ENCODE measurements at regions not wholly inside any gene's neighbourhood (a gene's known extent, or its start where the extent isn't known, plus 50 kb on each side); places are given as distances from the start of the nearest gene placed in this dataset.
"Not testable (repeated sequence)": the region's sequence is repeated elsewhere in the genome, so short reads cannot be mapped to it uniquely, and the experiment has no call there.

GRCh38 chr1:120634816-120635806 lies 88.6 kb upstream of the NBPF26 start:
- not testable (repeated sequence) for DNase-seq (ENCODE audit: low read depth in 2 of 2); H3K4me3 ChIP-seq (replicated peaks in 1 of 2; ENCODE audit: low read depth in 2 of 2, low read length in 2 of 2)

GRCh38 chr1:120640261-120641013 lies 83.3 kb upstream of the NBPF26 start:
- not testable (repeated sequence) for H3K4me3 ChIP-seq (replicated peaks in 1 of 2; ENCODE audit: low read depth in 2 of 2, low read length in 2 of 2); DNase-seq (ENCODE audit: low read depth in 2 of 2)

- not testable (repeated sequence) for H3K4me3 ChIP-seq (replicated peaks in 1 of 2; ENCODE audit: low read depth in 2 of 2, low read length in 2 of 2); DNase-seq (ENCODE audit: low read depth in 2 of 2)
Measured at GRCh38 chr1:120641014-120641302, 82.8 kb upstream of the NBPF26 start.

- H3K4me3 ChIP-seq (replicated peaks in 1 of 2; ENCODE audit: low read depth in 2 of 2, low read length in 2 of 2); DNase-seq (ENCODE audit: low read depth in 2 of 2): not testable (repeated sequence)
Measured at GRCh38 chr1:120647182-120647581, 76.6 kb upstream of the NBPF26 start.

- DNase-seq (ENCODE audit: low read depth in 2 of 2); H3K4me3 ChIP-seq (replicated peaks in 1 of 2; ENCODE audit: low read depth in 2 of 2, low read length in 2 of 2): not testable (repeated sequence)
Measured at GRCh38 chr1:120648915-120649623, 74.7 kb upstream of the NBPF26 start.

- not testable (repeated sequence) for H3K4me3 ChIP-seq (replicated peaks in 1 of 2; ENCODE audit: low read depth in 2 of 2, low read length in 2 of 2); DNase-seq (ENCODE audit: low read depth in 2 of 2)
Measured at GRCh38 chr1:120649730-120650129, 74.0 kb upstream of the NBPF26 start.

- not testable (repeated sequence) for DNase-seq (ENCODE audit: low read depth in 2 of 2); H3K4me3 ChIP-seq (replicated peaks in 1 of 2; ENCODE audit: low read depth in 2 of 2, low read length in 2 of 2)
Measured at GRCh38 chr1:120654114-120654513, 69.6 kb upstream of the NBPF26 start.

GRCh38 chr1:120655394-120655793 lies 68.4 kb upstream of the NBPF26 start:
- DNase-seq (ENCODE audit: low read depth in 2 of 2); H3K4me3 ChIP-seq (replicated peaks in 1 of 2; ENCODE audit: low read depth in 2 of 2, low read length in 2 of 2): not testable (repeated sequence)

- not testable (repeated sequence) for DNase-seq (ENCODE audit: low read depth in 2 of 2); H3K4me3 ChIP-seq (replicated peaks in 1 of 2; ENCODE audit: low read depth in 2 of 2, low read length in 2 of 2)
Measured at GRCh38 chr1:120656116-120656515, 67.6 kb upstream of the NBPF26 start.

- not testable (repeated sequence) for H3K4me3 ChIP-seq (replicated peaks in 1 of 2; ENCODE audit: low read depth in 2 of 2, low read length in 2 of 2); DNase-seq (ENCODE audit: low read depth in 2 of 2)
Measured at GRCh38 chr1:120657804-120658203, 65.9 kb upstream of the NBPF26 start.

GRCh38 chr1:120658622-120659021 lies 65.1 kb upstream of the NBPF26 start:
- DNase-seq (ENCODE audit: low read depth in 2 of 2); H3K4me3 ChIP-seq (replicated peaks in 1 of 2; ENCODE audit: low read depth in 2 of 2, low read length in 2 of 2): not testable (repeated sequence)

GRCh38 chr1:120659133-120659532 lies 64.6 kb upstream of the NBPF26 start:
- DNase-seq (ENCODE audit: low read depth in 2 of 2) = not testable (repeated sequence)

GRCh38 chr1:120664376-120665249 lies 59.1 kb upstream of the NBPF26 start:
- H3K4me3 ChIP-seq (replicated peaks in 1 of 2; ENCODE audit: low read depth in 2 of 2, low read length in 2 of 2) = peak overlapping the region; percentile 34 to 39
- DNase-seq (ENCODE audit: low read depth in 2 of 2) = not testable (repeated sequence)

More at GRCh38 chr1:120659133-120659532, 64.6 kb upstream of the NBPF26 start:
- H3K4me3 ChIP-seq (replicated peaks in 1 of 2; ENCODE audit: low read depth in 2 of 2, low read length in 2 of 2) = not testable (repeated sequence)

- not testable (repeated sequence) for DNase-seq (ENCODE audit: low read depth in 2 of 2)
- H3K4me3 ChIP-seq (replicated peaks in 1 of 2; ENCODE audit: low read depth in 2 of 2, low read length in 2 of 2) = peak overlapping the region; percentile 34 to 39
Measured at GRCh38 chr1:120665250-120665577, 58.5 kb upstream of the NBPF26 start.

- not testable (repeated sequence) for DNase-seq (ENCODE audit: low read depth in 2 of 2); H3K4me3 ChIP-seq (replicated peaks in 1 of 2; ENCODE audit: low read depth in 2 of 2, low read length in 2 of 2)
Measured at GRCh38 chr1:120668187-120668586, 55.6 kb upstream of the NBPF26 start.
